ENCODE measurements at regions not wholly inside any gene's neighbourhood (a gene's known extent, or its start where the extent isn't known, plus 50 kb on each side); places are given as distances from the start of the nearest gene placed in this dataset.

DNA sequence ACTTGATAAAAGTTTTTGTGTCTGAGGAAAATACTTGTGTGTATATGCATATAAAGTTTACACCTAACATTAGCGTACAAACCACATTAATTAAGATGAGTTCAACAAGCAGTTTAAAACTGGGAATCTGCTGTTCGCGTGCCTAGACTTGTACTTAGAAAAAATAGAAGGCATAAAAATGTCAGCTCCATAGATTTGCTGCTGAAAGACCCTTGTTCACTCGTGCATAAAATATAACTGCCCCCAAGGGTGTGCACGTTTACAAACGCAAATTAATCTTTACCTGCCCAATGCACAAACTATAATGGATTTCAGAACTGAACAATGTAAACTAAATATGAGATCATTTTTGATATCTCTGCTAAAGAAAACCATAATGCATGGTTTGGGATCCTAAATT, 392.3 kb upstream of the ADGRL2 start:
- no peak overlapping the region for H3K4me3 ChIP-seq (ENCODE audit: low read depth, low read length)
- TF ChIP-seq, protein P1, sequence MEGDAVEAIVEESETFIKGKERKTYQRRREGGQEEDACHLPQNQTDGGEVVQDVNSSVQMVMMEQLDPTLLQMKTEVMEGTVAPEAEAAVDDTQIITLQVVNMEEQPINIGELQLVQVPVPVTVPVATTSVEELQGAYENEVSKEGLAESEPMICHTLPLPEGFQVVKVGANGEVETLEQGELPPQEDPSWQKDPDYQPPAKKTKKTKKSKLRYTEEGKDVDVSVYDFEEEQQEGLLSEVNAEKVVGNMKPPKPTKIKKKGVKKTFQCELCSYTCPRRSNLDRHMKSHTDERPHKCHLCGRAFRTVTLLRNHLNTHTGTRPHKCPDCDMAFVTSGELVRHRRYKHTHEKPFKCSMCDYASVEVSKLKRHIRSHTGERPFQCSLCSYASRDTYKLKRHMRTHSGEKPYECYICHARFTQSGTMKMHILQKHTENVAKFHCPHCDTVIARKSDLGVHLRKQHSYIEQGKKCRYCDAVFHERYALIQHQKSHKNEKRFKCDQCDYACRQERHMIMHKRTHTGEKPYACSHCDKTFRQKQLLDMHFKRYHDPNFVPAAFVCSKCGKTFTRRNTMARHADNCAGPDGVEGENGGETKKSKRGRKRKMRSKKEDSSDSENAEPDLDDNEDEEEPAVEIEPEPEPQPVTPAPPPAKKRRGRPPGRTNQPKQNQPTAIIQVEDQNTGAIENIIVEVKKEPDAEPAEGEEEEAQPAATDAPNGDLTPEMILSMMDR (IDR thresholded peaks at IDR 0.05; ENCODE audit: borderline replicate concordance, insufficient read depth, low read depth, low read length): no peak

DNA sequence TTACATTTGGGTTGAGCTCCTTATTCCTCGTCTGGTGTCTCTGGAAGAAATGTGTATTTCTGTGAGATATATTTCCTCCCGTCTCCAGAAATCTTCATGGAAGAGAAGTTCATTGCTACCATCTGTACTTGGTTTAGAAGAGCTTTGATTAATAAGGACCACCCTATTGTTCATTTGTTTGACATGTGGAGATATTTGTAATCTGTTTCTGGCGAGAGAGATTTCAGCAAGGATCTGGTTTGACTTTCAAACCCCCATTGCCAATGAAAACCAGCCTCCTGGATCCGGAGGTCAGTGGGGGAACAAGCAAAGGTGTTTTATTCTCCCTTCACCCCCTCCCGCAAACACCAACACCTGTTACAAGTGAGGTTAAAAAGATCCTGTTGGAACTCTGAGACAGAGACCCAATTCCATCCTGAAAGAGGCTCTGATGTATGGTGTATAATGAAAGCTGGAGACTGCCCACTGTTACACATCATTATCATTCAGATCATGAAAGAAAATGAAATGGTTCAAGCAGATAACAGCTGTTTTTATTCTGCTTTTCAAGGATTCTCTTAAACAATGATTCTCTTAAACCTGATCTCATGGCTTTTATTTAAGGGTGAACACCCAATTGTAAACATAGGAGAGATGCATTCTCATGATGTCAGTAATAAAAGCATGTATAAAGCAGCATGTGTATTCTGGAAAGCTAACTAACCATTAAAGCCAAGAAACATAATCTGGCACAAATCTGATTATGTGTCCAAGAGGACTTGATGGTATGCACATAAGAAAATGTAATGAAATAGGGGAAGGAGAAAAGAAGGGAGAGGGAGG, 393.5 kb upstream of the ADGRL2 start:
- H3K4me3 ChIP-seq (ENCODE audit: low read depth, low read length): no peak overlapping the region
- TF ChIP-seq, protein P1 (IDR thresholded peaks at IDR 0.05; ENCODE audit: borderline replicate concordance, insufficient read depth, low read depth, low read length): no peak

DNA sequence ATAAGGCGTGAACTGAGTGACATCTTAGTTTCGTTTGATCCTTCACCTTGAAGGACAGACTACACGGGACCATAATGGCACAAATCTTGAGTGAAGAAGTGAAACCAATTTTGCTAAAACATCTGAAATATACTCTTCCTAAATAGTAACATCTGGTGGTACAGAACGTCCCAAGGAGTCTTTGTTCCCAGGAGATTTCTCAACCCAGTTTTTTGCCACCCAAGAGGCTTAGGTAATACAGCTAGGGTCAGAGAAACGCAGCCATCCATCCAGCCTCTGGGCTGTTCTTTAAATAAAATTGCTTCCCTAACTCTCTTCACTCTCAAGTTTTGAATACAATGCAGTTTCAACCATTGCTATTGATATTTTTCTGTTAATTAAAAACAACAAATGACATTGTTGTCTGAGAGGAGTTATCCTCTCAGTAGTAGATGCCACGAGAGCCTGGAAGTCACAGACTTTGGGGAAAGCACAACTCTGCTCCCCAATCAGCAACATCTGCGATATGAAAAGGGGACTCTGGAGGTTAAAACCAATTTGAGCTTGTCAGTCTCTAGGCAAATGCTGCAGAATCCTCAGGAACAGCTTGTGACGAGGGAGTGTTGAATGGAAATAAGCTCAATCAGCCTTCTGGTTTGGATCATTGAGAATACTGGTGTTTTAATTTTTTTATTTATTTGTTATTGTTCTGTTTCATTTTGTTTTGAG, 394.3 kb upstream of the ADGRL2 start:
- no peak overlapping the region for H3K4me3 ChIP-seq (ENCODE audit: low read depth, low read length)
- TF ChIP-seq, protein P1 (IDR thresholded peaks at IDR 0.05; ENCODE audit: borderline replicate concordance, insufficient read depth, low read depth, low read length): no peak

DNA sequence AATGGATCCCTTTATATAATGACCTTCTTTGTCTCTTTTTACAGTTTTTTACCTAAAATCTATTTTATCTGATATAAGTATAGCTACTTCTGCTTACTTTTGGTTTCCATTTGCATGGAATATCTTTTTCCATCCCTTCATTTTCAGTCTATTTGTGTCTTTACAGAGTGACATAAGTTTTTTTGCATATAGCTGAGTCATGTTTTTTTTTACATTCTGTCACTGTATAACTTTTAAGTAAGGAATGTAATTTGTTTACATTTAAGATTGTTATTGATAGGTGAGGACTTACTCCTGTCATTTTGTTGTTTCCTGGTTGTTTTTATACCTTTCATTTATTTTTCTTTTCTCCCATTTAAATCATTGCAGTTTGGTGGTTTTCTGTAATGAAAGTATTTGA, 402.7 kb upstream of the ADGRL2 start:
- TF ChIP-seq, protein P1 (IDR thresholded peaks at IDR 0.05; ENCODE audit: borderline replicate concordance, insufficient read depth, low read depth, low read length): no peak
- no peak overlapping the region for H3K4me3 ChIP-seq (ENCODE audit: low read depth, low read length)

DNA sequence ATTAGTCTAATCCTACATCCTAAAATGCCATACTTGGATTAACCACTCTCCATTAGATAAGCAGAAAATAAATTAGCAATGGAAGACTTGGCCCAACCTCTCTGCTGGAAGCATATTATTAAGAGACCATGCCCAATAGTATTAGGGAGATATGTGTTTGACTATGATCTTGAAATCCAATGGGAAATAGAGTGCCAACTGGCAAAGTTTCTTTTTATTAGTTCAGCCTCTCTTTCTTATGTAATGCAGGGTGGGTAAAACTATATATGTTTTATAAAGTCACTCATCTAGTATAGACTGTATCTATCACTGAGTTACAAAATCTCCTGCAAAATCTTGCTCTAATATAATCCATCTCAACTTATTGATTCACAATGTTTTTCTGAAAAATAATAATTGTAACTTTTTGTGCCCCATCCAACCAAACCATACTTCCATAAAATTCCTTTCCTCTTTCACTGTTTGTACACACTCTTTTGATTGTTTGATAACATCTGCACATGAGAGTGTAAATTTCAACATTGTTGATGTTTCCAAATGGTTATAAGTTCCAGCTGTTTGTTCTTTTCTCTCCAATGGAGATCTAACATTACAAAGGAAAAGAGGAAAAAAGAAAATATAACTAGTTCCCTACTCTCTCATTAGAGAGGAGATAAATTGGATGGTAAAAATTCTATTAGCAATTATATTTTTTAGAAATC, 408.1 kb upstream of the ADGRL2 start:
- TF ChIP-seq, protein P1 (IDR thresholded peaks at IDR 0.05; ENCODE audit: borderline replicate concordance, insufficient read depth, low read depth, low read length): no peak
- H3K4me3 ChIP-seq (ENCODE audit: low read depth, low read length): no peak overlapping the region

DNA sequence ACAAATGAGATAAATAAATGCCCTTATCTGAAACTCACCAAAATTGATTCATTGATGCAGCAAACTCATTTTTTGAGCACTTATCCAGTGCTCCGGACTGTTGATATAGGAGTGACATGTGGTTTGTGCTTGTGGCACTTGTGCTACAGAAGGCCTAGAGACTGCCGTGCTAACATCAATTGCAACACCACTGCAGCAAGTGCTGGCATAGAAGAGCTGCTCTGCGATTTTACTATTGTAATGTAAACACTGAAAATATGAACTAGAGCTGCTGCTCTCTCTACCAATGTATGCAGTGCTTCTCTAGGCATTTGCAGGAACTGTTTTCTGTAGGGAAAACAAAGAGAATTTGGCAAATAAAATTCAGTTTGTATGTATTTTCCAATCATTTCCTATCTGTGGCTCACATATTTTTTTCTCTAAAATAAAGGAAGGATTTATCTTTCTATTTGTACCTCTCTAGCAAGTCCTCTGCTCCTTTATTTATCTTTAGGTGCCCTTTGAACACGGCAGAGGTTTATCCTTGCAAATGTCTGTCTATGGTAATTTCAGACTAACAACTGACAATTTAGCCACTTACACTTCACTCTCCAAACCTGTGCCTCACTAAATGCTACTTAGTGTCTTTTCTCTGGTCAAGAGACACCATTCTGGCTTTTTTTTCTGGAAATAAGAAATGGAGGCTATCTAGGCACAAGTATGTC, 409.5 kb upstream of the ADGRL2 start:
- TF ChIP-seq, protein P1 (IDR thresholded peaks at IDR 0.05; ENCODE audit: borderline replicate concordance, insufficient read depth, low read depth, low read length): no peak
- no peak overlapping the region for H3K4me3 ChIP-seq (ENCODE audit: low read depth, low read length)

Data from GM12875 (cell line).